CD4-positive, alpha-beta T cell treated with Interleukin-17A for 1 hour (primary cell): ENCODE measurements at regions not wholly inside any gene's neighbourhood (a gene's known extent, or its start where the extent isn't known, plus 50 kb on each side); places are given as distances from the start of the nearest gene placed in this dataset.

Experiments
- DNase-seq: peaks from one replicate; pipeline ENCODE4 v3.0.0-alpha.2; 2020

DNA sequence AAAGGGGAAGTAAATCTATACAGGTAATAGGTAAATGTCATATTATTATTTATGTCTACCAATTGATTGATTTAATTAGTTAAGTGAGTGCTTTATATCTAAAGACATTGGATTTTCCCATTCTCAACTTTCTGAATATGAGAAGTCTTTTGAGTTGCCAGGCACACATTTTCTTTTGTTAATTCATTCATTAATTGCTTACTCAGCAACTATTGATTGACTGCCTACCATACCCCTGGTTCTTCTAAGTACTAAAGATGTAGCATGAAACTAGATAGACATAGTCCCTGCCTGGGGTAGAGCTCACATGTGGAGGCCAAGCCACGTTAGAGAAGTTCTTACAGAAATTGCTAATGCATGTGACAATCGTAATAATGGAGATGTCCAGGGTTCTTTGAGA is 253.1 kb upstream of the LYZL1 start:
- DNase-seq, result no peak

GRCh38 chr10:29037348-29038113 is 251.3 kb upstream of the LYZL1 start:
- DNase-seq, result no peak

DNA sequence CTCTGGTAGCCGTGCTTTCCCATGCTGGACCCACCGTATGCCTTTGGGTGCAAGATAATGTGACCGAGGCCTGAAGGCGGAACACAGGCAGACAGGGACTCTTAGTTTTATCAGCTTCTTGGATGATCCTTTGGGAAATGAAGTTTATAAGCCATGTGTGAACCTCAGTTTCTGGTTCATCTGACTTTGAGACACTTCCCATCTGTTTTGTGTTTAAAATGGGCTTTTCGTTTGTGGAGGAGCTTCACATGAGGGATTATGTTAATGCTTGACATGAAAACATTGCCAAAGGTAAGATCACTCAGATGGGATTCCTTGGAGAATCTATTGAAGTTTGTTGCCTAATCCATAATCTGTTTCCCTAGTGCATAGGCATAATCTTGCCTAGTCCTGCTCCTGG is 249.8 kb upstream of the LYZL1 start:
- DNase-seq, result no peak

DNA sequence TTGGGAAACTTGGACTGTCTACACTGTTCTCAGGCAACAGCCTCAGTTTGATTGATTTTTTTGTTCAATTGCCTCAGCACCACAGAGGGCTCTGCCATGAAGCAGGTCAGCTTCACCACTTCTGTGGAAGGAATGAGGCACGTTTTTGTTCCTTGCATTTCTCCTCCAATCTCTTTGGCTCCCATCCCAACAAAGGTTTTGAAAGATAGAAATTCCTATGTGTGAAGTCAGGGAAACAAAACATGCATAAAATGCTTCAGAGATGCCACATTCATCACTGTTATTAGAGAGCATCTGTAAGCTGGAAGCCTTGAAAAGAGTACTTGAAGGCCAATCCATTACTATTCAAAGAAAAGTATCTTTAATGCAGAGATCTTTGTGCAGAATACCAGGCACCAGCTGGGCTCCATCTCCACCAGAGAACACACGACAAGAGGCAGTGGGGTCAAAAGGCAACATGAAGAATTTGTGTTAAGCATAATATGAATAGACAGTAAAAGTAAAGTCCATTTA is 249.1 kb upstream of the LYZL1 start:
- DNase-seq, result no peak

DNA sequence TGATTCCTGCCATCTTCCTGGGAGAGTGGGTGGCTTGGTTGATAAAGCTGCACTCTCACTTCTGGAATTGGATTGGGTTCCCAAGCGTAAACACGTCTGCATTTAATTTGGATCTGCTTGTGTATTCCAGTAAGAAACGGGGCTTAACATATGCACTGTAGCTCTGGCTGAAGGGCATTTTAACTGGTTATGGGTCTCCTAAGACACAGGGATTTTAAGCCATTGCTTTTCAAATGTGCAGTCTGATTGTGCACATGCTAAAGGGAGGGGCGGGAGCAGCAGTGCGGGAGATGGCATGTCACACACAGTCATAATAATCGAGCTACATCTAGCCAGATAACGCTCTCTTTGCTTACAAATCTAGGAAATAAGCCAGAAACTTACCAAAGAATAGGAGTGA is 247.3 kb upstream of the LYZL1 start:
- DNase-seq, result no peak

GRCh38 chr10:29048506-29048905 is 240.4 kb upstream of the LYZL1 start:
- DNase-seq, result no peak

DNA sequence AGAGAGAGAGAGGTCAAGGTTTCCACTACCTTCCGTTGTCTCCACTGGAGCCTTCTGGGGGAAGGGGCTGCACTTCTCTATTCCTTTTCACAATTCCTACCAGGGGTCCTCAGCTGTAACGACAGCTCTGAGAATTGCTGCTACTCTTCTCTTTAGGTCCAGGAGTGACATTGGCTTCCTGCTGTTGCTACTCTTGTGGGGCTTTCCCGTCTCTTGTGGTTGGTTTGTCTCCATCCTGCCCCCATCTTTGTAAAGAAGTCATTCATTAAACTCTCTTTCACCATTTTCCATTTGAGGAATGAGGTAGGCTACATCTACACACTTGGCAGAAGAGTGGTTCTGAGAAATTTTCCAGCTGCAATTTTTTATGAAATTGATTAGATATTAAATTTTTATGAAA is 238.8 kb upstream of the LYZL1 start:
- DNase-seq, result no peak

- DNase-seq, result no peak
Measured at GRCh38 chr10:29055101-29055500, 233.8 kb upstream of the LYZL1 start.

- DNase-seq, result no peak
Measured at GRCh38 chr10:29056729-29057128, 232.1 kb upstream of the LYZL1 start.

GRCh38 chr10:29057822-29058331 is 231.0 kb upstream of the LYZL1 start:
- no peak for DNase-seq

GRCh38 chr10:29063806-29064644 is 224.8 kb upstream of the LYZL1 start:
- DNase-seq, result no peak

- DNase-seq, result no peak
Measured at GRCh38 chr10:29064680-29065079, 224.2 kb upstream of the LYZL1 start.

- DNase-seq, result no peak
Measured at GRCh38 chr10:29067161-29067560, 221.7 kb upstream of the LYZL1 start.

DNA sequence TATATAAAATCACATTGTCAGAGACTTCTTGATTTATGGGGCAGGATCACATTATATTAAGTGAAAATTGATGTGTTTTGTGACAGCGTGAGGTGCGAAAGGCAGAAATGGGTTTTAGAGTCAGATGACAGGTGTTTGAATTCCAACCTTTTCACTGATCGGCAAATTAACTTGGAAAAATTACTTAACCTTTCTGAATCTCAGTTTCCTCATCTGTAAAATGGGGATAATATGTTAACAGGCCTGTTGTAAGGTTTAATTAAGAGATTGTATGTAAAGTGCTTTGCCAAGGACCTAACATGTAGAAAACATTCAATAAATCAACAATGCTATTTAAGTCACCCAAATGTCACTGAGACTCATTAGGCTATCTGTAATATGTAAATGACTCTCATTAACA is 221.2 kb upstream of the LYZL1 start:
- DNase-seq, result no peak

- no peak for DNase-seq
Measured at GRCh38 chr10:29068302-29068701, 220.6 kb upstream of the LYZL1 start.

- no peak for DNase-seq
Measured at GRCh38 chr10:29068966-29069365, 219.9 kb upstream of the LYZL1 start.

DNA sequence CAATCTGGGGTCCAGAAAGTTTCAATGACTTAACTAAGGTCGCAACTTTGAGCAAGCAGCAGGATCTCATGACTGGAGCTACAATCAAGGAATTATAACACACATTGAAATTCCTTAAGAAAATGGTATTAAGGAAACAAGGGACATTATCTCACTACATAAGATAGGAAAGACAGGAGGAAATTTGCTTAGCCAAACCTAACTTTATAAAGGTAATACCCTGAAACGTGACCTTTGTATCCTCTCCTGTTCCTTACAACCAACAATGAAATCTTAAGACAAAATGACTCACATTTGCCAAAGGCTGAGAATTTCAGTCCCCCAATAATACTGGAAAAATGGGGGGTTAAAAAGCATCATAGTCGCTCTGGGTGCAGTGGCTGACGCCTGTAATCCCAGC is 218.9 kb upstream of the LYZL1 start:
- DNase-seq, result no peak

DNA sequence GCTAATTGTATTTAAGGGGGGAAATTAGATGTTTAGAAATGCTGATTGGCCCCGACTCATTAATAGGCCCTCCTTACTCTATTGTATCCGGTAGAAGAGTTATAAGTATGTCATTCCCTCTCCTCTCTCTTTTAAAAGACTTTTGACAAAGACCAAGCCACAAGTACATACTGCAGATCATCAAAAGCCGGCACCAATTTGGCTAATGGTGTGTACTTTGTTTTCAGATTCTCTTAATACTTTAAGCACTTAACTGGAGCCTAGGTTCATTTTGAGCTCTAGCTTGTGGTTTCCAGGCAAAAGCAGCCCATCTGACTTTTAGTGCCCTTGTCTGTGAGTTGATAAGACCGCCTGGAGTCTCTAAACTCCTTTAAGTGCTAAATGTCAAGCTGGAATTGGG is 210.0 kb upstream of the LYZL1 start:
- DNase-seq, result no peak

- DNase-seq, result no peak
Measured at GRCh38 chr10:29081231-29081630, 207.6 kb upstream of the LYZL1 start.

DNA sequence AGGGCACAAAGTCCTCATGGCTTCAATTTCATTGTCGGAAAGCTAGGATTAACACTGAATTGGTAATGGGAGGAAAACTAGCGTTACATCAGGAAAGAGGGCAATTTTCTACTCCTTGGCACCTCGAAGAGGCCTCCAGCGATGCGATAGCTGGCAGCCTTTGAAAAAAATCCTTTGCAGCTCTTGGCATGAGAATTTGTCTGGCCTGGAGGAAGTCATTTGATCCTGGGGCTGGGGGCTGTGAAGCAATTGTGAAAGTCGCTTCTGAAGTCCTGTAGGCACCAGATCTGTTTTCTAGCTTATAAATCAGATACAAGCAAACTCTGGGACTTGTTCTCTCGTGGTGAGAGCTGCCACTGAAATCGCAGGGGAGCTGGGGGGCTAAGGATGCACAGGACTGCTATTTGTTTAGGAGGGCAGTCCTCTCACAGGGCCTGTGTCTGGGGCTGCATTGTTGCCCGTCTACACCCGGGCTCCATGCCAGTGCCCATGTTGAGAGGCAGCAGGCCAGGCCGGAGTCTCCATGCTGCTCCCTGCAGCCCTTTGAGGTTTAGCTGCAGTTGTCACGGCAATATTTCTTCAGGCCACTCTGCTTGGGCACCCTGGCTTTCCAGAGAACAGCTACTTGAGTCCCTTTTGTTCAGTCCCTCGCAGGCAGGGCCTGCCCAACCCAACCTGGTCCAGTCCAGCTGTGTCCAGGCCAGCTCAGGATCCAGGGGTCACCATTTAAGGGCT is 206.8 kb upstream of the LYZL1 start:
- no peak for DNase-seq

GRCh38 chr10:29083096-29083495 is 205.8 kb upstream of the LYZL1 start:
- no peak for DNase-seq

DNA sequence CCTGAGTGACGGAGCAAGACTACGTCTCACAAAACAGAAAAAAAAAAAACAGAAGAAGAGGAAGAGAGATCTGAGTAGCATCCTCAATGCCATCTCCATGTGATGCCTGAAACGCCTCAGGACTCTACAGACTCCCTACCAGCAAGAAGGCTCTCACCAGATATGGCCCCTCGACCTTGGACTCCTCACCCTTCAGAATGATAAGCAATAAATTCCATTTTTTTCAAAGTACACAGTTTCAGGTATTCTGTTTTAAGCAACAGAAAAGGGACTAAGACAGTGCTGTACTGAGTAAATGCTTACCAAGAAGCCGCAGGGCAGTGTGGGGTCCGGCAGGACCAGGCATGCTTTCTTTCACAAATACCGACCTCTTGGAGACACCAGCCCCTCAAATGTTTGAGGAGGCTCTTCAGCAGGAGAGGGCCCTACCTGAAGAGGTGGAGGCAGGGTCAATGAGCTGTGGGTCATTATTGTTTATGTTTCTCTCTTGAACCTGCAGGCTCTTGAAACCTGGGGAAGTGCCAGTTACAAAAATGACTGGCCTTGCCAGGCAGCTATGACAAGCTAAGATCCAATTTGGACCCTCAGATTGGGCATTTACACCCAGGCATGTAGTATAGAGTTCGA is 204.1 kb upstream of the LYZL1 start:
- DNase-seq, result no peak

DNA sequence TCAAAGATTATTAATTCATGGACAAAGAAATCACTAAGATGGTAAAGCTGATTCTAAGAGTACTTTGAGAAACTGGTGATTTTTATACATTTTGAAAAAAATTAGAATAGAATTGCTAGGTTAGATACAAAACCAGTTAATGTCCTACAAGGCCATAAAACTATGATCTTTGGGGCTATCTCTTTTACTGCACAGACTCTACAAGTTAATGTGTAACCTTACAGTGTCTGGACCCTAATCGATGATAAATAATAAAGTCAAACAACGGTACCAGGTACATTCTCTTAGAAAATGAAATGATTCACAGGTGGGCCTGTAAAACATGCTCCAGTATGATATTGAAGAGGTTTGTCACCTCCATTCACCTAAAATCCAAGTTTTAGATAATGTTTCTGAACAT is 199.8 kb upstream of the LYZL1 start:
- no peak for DNase-seq
